Right lobe of liver (tissue), 6 donors: ENCODE measurements at regions not wholly inside any gene's neighbourhood (a gene's known extent, or its start where the extent isn't known, plus 50 kb on each side); places are given as distances from the start of the nearest gene placed in this dataset.

Source experiments
- ATAC-seq, 4 donors: fragments of 200-7000 bp; cut with Tn5 transposase; one replicate each; pipeline ENCODE4 v1.9.1; 2020; ENCODE audit warnings: mild to moderate bottlenecking in 4 of 4, moderate library complexity in 4 of 4
- DNase-seq, 3 donors: peaks; one replicate each; pipeline ENCODE4 v3.0.0-alpha.2; 2020
- H3K27ac ChIP-seq, 3 donors: fragments of 200-600 bp; one replicate each; pipeline ENCODE4 v1.8.0; 2022
- H3K27me3 ChIP-seq, 2 donors: fragments of 200-600 bp; one replicate each; pipeline ENCODE4 v1.8.0; 2022
- H3K36me3 ChIP-seq, 4 donors: fragments of 200-600 bp; sonication (generic) in 1 of 4; one replicate each; pipeline versions ENCODE4 v1.5.1 to v1.8.0; 2017 to 2022; ENCODE audit warnings: control low read depth in 1 of 4
- H3K4me1 ChIP-seq, 4 donors: fragments of 200-600 bp; sonication (generic) in 1 of 4; one replicate each; pipeline versions ENCODE4 v1.5.1 to v1.8.0; 2017 to 2022; ENCODE audit warnings: control low read depth in 1 of 4
- H3K4me3 ChIP-seq, 3 donors: fragments of 200-600 bp; one replicate each; pipeline ENCODE4 v1.8.0; 2022
- H3K9me3 ChIP-seq, 4 donors: fragments of 200-600 bp; sonication (generic) in 1 of 4; one replicate each; pipeline versions ENCODE4 v1.5.1 to v1.8.0; 2017 to 2022; ENCODE audit warnings: control low read depth in 1 of 4
- POLR2A ChIP-seq: fragments of 450-650 bp; IDR thresholded peaks from one replicate; pipeline ENCODE4 v1.6.1; 2017; ENCODE audit warnings: antibody characterized with exemption, mild to moderate bottlenecking
- WGBS: methylation state at CpG from one replicate; pipeline ENCODE4 v1.1.6; 2018; ENCODE audit warnings: low coverage, low lambda C conversion rate; ENCODE audit not compliant: insufficient coverage; ENCODE audit errors: missing lambda C conversion rate; 5-methylcytosine and 5-hydroxymethylcytosine counted together
- intact Hi-C, 2 donors: fragments of 100-400 bp; cut with DNase I; formaldehyde crosslinking; loops; one replicate each; pipeline versions ENCODE4 v1.11.2 to v1.14.1; 2022
- TF ChIP-seq, protein P1 (sequence below), 4 donors: fragments of 200-600 bp in 3 of 4; fragments of 450-650 bp in 1 of 4; IDR thresholded peaks; one replicate each; pipeline versions ENCODE4 v1.5.1 to v1.8.0; 2016 to 2022; ENCODE audit warnings: antibody characterized with exemption in 4 of 4, mild to moderate bottlenecking in 2 of 4
- donor health status: DM: no; HTN: yes; CAD: no.
- donor health status: DM: no; HTN: no; CAD: no.
- donor health status: DM: no; HTN: no; CAD: no.
- donor health status: DM: no; HTN: yes; CAD: no.
- donor health status: DM: no; HTN: yes; CAD: no.

DNA sequence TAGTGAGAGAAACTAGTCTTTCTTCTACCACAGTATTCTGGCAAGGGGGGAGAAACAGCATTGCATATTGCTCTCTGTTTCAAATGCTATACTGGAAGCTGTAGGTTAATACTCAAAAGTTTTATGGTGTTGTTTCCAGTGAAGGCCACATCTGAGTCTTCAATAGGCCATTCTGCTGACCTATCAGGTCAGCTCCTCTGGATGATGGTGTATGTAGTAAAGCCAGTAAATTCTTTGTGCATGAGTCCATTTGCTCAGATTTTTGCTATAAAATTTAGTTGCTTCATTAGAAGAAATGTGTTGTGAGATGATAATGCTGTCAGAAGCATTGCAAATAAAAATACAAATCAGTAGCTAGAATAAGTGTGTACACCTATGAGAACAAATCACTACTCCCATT, 64.9 kb upstream of the RBMS3 start:
- intact Hi-C loops: no loop called here
- no peak overlapping the region for H3K27ac ChIP-seq
- H3K36me3 ChIP-seq: no peaks in the 10 kb centered on the region
- TF ChIP-seq POLR2A: no peak
- TF ChIP-seq, protein P1, sequence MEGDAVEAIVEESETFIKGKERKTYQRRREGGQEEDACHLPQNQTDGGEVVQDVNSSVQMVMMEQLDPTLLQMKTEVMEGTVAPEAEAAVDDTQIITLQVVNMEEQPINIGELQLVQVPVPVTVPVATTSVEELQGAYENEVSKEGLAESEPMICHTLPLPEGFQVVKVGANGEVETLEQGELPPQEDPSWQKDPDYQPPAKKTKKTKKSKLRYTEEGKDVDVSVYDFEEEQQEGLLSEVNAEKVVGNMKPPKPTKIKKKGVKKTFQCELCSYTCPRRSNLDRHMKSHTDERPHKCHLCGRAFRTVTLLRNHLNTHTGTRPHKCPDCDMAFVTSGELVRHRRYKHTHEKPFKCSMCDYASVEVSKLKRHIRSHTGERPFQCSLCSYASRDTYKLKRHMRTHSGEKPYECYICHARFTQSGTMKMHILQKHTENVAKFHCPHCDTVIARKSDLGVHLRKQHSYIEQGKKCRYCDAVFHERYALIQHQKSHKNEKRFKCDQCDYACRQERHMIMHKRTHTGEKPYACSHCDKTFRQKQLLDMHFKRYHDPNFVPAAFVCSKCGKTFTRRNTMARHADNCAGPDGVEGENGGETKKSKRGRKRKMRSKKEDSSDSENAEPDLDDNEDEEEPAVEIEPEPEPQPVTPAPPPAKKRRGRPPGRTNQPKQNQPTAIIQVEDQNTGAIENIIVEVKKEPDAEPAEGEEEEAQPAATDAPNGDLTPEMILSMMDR (IDR thresholded peaks at IDR 0.05): no peak
- no peak overlapping the region for H3K4me3 ChIP-seq
- no peaks in the 10 kb centered on the region for H3K9me3 ChIP-seq
- DNase-seq (no peak), ATAC-seq (no peak)
- H3K27me3 ChIP-seq: no peaks in the 10 kb centered on the region
- no peaks in the 10 kb centered on the region for H3K4me1 ChIP-seq

DNA sequence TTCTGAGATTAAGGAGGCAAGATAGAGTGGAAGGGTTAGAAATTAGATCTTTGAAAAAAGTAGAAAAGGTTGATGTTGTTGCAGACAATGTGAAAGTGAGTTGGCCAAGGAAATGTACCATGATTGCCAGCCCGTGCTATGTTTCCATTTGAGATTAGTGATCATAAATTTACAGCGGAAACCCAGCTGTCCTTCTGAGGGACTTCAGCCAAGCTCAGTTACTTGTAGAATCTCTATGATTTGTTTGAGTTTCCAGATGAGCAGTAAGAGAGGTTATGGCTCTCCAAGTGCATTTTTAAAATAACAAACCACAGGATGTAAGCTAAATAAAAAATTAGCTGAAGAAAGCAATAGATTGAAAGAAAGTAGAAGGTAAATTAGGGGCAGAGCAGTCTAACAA, 54.2 kb upstream of the RBMS3 start:
- intact Hi-C loops: no loop called here
- Histone ChIP-seq H3K4me3 (no peak overlapping the region), H3K27ac (no peak overlapping the region), H3K9me3 (no peaks in the 10 kb centered on the region), H3K27me3 (no peaks in the 10 kb centered on the region), H3K4me1 (no peaks in the 10 kb centered on the region), H3K36me3 (no peaks in the 10 kb centered on the region)
- ATAC-seq (no peak), DNase-seq (no peak)
- 59% methylated on average over 2 of the region's 2 CpGs for WGBS
- TF ChIP-seq POLR2A: no peak
- TF ChIP-seq, protein P1 (IDR thresholded peaks at IDR 0.05): no peak

DNA sequence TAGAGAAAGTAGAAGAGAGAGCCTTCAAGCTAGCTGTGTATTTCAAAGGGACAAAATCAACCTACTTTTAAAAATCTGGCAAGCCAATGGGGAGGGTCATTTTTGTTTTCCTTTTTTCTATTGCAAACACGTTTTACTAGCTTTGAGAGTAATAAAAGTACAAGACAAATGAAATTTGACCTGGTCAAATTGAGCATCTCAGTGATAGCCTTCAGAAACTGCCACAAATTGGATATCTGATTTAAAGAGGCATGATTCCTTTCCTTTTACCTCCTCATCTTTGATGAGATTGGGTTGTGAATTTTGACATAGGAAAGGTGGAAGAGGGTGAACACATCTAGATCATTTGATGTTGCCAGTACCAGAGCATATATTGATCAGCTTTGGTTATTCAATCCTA, 53.6 kb upstream of the RBMS3 start:
- H3K27me3 ChIP-seq: no peaks in the 10 kb centered on the region
- H3K9me3 ChIP-seq: no peaks in the 10 kb centered on the region
- TF ChIP-seq, protein P1 (IDR thresholded peaks at IDR 0.05): no peak
- TF ChIP-seq POLR2A: no peak
- WGBS: 30% methylated on average over 1 of the region's 1 CpG
- DNase-seq (no peak), ATAC-seq (no peak)
- no peak overlapping the region for H3K27ac ChIP-seq
- H3K4me3 ChIP-seq: no peak overlapping the region
- intact Hi-C loops: no loop called here
- H3K4me1 ChIP-seq: no peaks in the 10 kb centered on the region
- H3K36me3 ChIP-seq: no peaks in the 10 kb centered on the region
